Skeletal muscle tissue (tissue), 3 donors: ENCODE measurements at regions not wholly inside any gene's neighbourhood (a gene's known extent, or its start where the extent isn't known, plus 50 kb on each side); places are given as distances from the start of the nearest gene placed in this dataset.
"Not testable (repeated sequence)": the region's sequence is repeated elsewhere in the genome, so short reads cannot be mapped to it uniquely, and the experiment has no call there.

Experiments
- H3K27ac ChIP-seq: one replicate; pipeline ENCODE4 v1.7.0; 2013; ENCODE audit warnings: mild to moderate bottlenecking, low read depth, low read length, inconsistent platforms
- H3K27me3 ChIP-seq, 3 donors: one replicate each; pipeline ENCODE4 v1.7.0; 2013; ENCODE audit warnings: low read length in 3 of 3; ENCODE audit not compliant: control insufficient read depth in 3 of 3, insufficient read depth in 3 of 3
- H3K36me3 ChIP-seq, 3 donors: one replicate each; pipeline ENCODE4 v1.7.0; 2013; ENCODE audit warnings: low read length in 3 of 3; ENCODE audit not compliant: control insufficient read depth in 3 of 3, insufficient read depth in 3 of 3
- H3K4me1 ChIP-seq, 3 donors: one replicate each; pipeline ENCODE4 v1.7.0; 2013; ENCODE audit warnings: low read length in 3 of 3, mild to moderate bottlenecking in 3 of 3; ENCODE audit not compliant: control insufficient read depth in 3 of 3, insufficient read depth in 3 of 3
- H3K4me3 ChIP-seq, 3 donors: one replicate each; pipeline ENCODE4 v1.7.0; 2013; ENCODE audit warnings: low read length in 3 of 3
- H3K9ac ChIP-seq, 3 donors: one replicate each; pipeline ENCODE4 v1.7.0; 2013; ENCODE audit warnings: low read length in 3 of 3, mild to moderate bottlenecking in 3 of 3, moderate library complexity in 2 of 3, low read depth in 1 of 3
- H3K9me3 ChIP-seq, 3 donors: one replicate each; pipeline ENCODE4 v1.7.0; 2013; ENCODE audit warnings: low read length in 3 of 3; ENCODE audit not compliant: control insufficient read depth in 3 of 3
- donor health status: Osteomylitis.

- Histone ChIP-seq H3K4me3 (no peak overlapping the region), H3K27ac (no peak overlapping the region), H3K4me1 (peaks cover 3 to 13% (median 8%) of the 10 kb centered on the region in 3 donors), H3K27me3 (no peaks in the 10 kb centered on the region), H3K36me3 (no peaks in the 10 kb centered on the region), H3K9ac (no peak overlapping the region), H3K9me3 (no peaks in the 10 kb centered on the region)
Measured at GRCh38 chr5:72645064-72645846, 138.0 kb upstream of the ZNF366 start.

- peaks cover 3 to 13% (median 8%) of the 10 kb centered on the region in 3 donors for H3K4me1 ChIP-seq
- no peak overlapping the region for H3K4me3 ChIP-seq
- H3K27me3 ChIP-seq, result no peaks in the 10 kb centered on the region
- no peaks in the 10 kb centered on the region for H3K36me3 ChIP-seq
- H3K27ac ChIP-seq, result no peak overlapping the region
- H3K9me3 ChIP-seq, result no peaks in the 10 kb centered on the region
- no peak overlapping the region for H3K9ac ChIP-seq
Measured at GRCh38 chr5:72644296-72644695, 137.1 kb upstream of the ZNF366 start.

GRCh38 chr5:72641164-72641563 is 134.0 kb upstream of the ZNF366 start:
- Histone ChIP-seq H3K4me1 (peaks cover 0 to 5% (median 5%) of the 10 kb centered on the region in 3 donors), H3K27me3 (no peaks in the 10 kb centered on the region), H3K4me3 (no peak overlapping the region), H3K36me3 (no peaks in the 10 kb centered on the region), H3K9ac (no peak overlapping the region), H3K27ac (no peak overlapping the region), H3K9me3 (no peaks in the 10 kb centered on the region)

GRCh38 chr5:72637058-72637457 is 129.8 kb upstream of the ZNF366 start:
- H3K9ac ChIP-seq, result no peak overlapping the region
- H3K27me3 ChIP-seq, result no peaks in the 10 kb centered on the region
- H3K9me3 ChIP-seq, result no peaks in the 10 kb centered on the region
- H3K27ac ChIP-seq, result no peak overlapping the region
- no peaks in the 10 kb centered on the region for H3K36me3 ChIP-seq
- H3K4me3 ChIP-seq, result no peak overlapping the region
- H3K4me1 ChIP-seq, result peaks cover 0 to 15% (median 8%) of the 10 kb centered on the region in 3 donors

- H3K36me3 ChIP-seq, H3K27me3 ChIP-seq, H3K9me3 ChIP-seq, H3K9ac ChIP-seq, H3K4me3 ChIP-seq, H3K27ac ChIP-seq: not testable (repeated sequence)
- H3K4me1 ChIP-seq, result peaks cover 0 to 15% (median 8%) of the 10 kb centered on the region in 3 donors
Measured at GRCh38 chr5:72636565-72636964, 129.4 kb upstream of the ZNF366 start.

- Histone ChIP-seq H3K9me3 (no peaks in the 10 kb centered on the region), H3K27ac (no peak overlapping the region), H3K4me3 (no peak overlapping the region), H3K9ac (no peak overlapping the region), H3K36me3 (no peaks in the 10 kb centered on the region), H3K27me3 (no peaks in the 10 kb centered on the region), H3K4me1 (peaks cover 5 to 22% (median 16%) of the 10 kb centered on the region in 3 donors)
Measured at GRCh38 chr5:72634444-72634843, 127.2 kb upstream of the ZNF366 start.

GRCh38 chr5:72633649-72634048 is 126.4 kb upstream of the ZNF366 start:
- Histone ChIP-seq H3K36me3 (no peaks in the 10 kb centered on the region), H3K9me3 (no peaks in the 10 kb centered on the region), H3K9ac (no peak overlapping the region), H3K27me3 (no peaks in the 10 kb centered on the region), H3K4me3 (no peak overlapping the region), H3K27ac (no peak overlapping the region), H3K4me1 (peaks cover 5 to 22% (median 18%) of the 10 kb centered on the region in 3 donors)

- Histone ChIP-seq H3K36me3 (no peaks in the 10 kb centered on the region), H3K27ac (no peak overlapping the region), H3K9ac (no peak overlapping the region), H3K9me3 (no peaks in the 10 kb centered on the region), H3K27me3 (no peaks in the 10 kb centered on the region), H3K4me3 (no peak overlapping the region), H3K4me1 (peaks cover 5 to 22% (median 18%) of the 10 kb centered on the region in 3 donors)
Measured at GRCh38 chr5:72633041-72633445, 125.8 kb upstream of the ZNF366 start.

- peak overlapping the region in 1 of 3 donors; percentile 39 for H3K4me3 ChIP-seq
- peaks cover 5 to 23% (median 18%) of the 10 kb centered on the region in 3 donors for H3K4me1 ChIP-seq
- no peaks in the 10 kb centered on the region for H3K9me3 ChIP-seq
- no peaks in the 10 kb centered on the region for H3K36me3 ChIP-seq
- no peaks in the 10 kb centered on the region for H3K27me3 ChIP-seq
- H3K9ac ChIP-seq, result no peak overlapping the region
- H3K27ac ChIP-seq, result no peak overlapping the region
Measured at GRCh38 chr5:72630721-72631120, 123.5 kb upstream of the ZNF366 start.

GRCh38 chr5:72630081-72630480 is 122.9 kb upstream of the ZNF366 start:
- no peaks in the 10 kb centered on the region for H3K9me3 ChIP-seq
- H3K27me3 ChIP-seq, result no peaks in the 10 kb centered on the region
- H3K27ac ChIP-seq, result no peak overlapping the region
- no peak overlapping the region for H3K9ac ChIP-seq
- H3K4me1 ChIP-seq, result peaks cover 8 to 25% (median 23%) of the 10 kb centered on the region in 3 donors
- peak overlapping the region in 1 of 3 donors; percentile 39 for H3K4me3 ChIP-seq
- H3K36me3 ChIP-seq, result no peaks in the 10 kb centered on the region
